Endothelial cell of umbilical vein (primary cell): ENCODE measurements at regions not wholly inside any gene's neighbourhood (a gene's known extent, or its start where the extent isn't known, plus 50 kb on each side); places are given as distances from the start of the nearest gene placed in this dataset.

ENCODE experiments used
- BruUV-seq: library from RNA; stranded (reverse); fragments of 400-500 nt; replicated peaks from 2 replicates; lab custom pipeline; 2021; lab: Mats Ljungman, UMichigan
- CTCF ChIA-PET: fragments of 300-600, 350-600 bp; sonication (Branson Sonifier 250); formaldehyde crosslinking; loops from one replicate; lab custom pipeline; 2021; ENCODE audit warnings: antibody characterized with exemption, inconsistent platforms; lab: Charles Lee
- POLR2A ChIA-PET: fragments of 300-600, 350-600 bp; sonication (Branson Sonifier 250); formaldehyde crosslinking; loops from one replicate; lab custom pipeline; 2021; ENCODE audit warnings: antibody characterized with exemption, inconsistent platforms; lab: Charles Lee
- DNase-seq: peaks from one replicate; pipeline ENCODE4 v3.0.0-alpha.2; 2011; ENCODE audit warnings: low read depth, low spot score
- FAIRE-seq: peaks from 2 replicates; lab custom pipeline; 2011; peaks lifted over from hg19 to GRCh38; lab: Jason Lieb, UNC
- H2AFZ ChIP-seq: 2 replicates; pipeline ENCODE4 v1.6.0; 2012; ENCODE audit warnings: low read depth, low read length, control low read depth, inconsistent platforms
- H3K27ac ChIP-seq: 2 replicates; pipeline ENCODE4 v1.5.1; 2011; ENCODE audit warnings: low read depth, mild to moderate bottlenecking, control low read depth, low read length, moderate library complexity; ENCODE audit not compliant: insufficient read depth
- H3K27me3 ChIP-seq, 2 experiments: 2 replicates each; pipeline versions ENCODE4 v1.6.0 to v1.6.1; 2011; ENCODE audit warnings: low read length in 2 of 2, mixed read lengths in 1 of 2; ENCODE audit not compliant: control insufficient read depth in 2 of 2, insufficient read depth in 2 of 2
- H3K36me3 ChIP-seq, 2 experiments: 2 replicates in 1 of 2; 3 replicates in 1 of 2; pipeline ENCODE4 v1.5.1; 2011; ENCODE audit warnings: low read length in 2 of 2, mild to moderate bottlenecking in 1 of 2, moderate library complexity in 1 of 2; ENCODE audit not compliant: control insufficient read depth in 2 of 2, insufficient read depth in 2 of 2; ENCODE audit errors: extremely low read depth in 1 of 2
- H3K4me1 ChIP-seq: 3 replicates; pipeline ENCODE4 v1.5.1; 2011; ENCODE audit warnings: mild to moderate bottlenecking, low read length; ENCODE audit not compliant: control insufficient read depth, insufficient read depth; ENCODE audit errors: extremely low read depth
- H3K4me2 ChIP-seq: 2 replicates; pipeline ENCODE4 v1.6.1; 2011; ENCODE audit warnings: low read length, control low read depth, mixed read lengths; ENCODE audit not compliant: insufficient read depth
- H3K4me3 ChIP-seq, 3 experiments: fragments of 200-600 bp in 1 of 3; sonication (generic), shearing (Covaris generic) in 1 of 3; replicated peaks in 1 of 3; 2 replicates each; pipeline ENCODE4 v1.5.1; 2011 to 2016; ENCODE audit warnings: control low read depth in 3 of 3, low read length in 3 of 3, mild to moderate bottlenecking in 2 of 3, inconsistent platforms in 1 of 3, low read depth in 1 of 3, moderate library complexity in 1 of 3; ENCODE audit not compliant: insufficient read depth in 1 of 3
- H3K79me2 ChIP-seq: 2 replicates; pipeline ENCODE4 v1.6.0; 2012; ENCODE audit warnings: low read length, inconsistent platforms; ENCODE audit not compliant: control insufficient read depth, insufficient read depth
- H3K9ac ChIP-seq: replicated peaks from 2 replicates; pipeline ENCODE3; 2011; ENCODE audit warnings: low read length, control low read depth; ENCODE audit not compliant: insufficient read depth; ENCODE audit errors: extremely low read depth
- H3K9me1 ChIP-seq: replicated peaks from 3 replicates; pipeline ENCODE4 v1.6.0; 2011; ENCODE audit warnings: mild to moderate bottlenecking, low read length; ENCODE audit not compliant: control insufficient read depth, insufficient read depth; ENCODE audit errors: extremely low read depth
- H3K9me3 ChIP-seq: replicated peaks from 2 replicates; pipeline ENCODE4 v1.5.1; 2012; ENCODE audit warnings: low read length, inconsistent platforms; ENCODE audit not compliant: control insufficient read depth, insufficient read depth
- H4K20me1 ChIP-seq: replicated peaks from 2 replicates; pipeline ENCODE3; 2011; ENCODE audit warnings: mild to moderate bottlenecking, low read length; ENCODE audit not compliant: control insufficient read depth, insufficient read depth; ENCODE audit errors: extremely low read depth
- CTCF ChIP-seq, 2 donors: IDR thresholded peaks; 1 replicate in 1 of 2; 2 replicates in 1 of 2; pipeline ENCODE4 v1.5.1; 2011; ENCODE audit warnings: low read length in 2 of 2, mild to moderate bottlenecking in 2 of 2, moderate library complexity in 2 of 2, control low read depth in 1 of 2, inconsistent platforms in 1 of 2, low read depth in 1 of 2; ENCODE audit not compliant: insufficient read depth in 1 of 2; ENCODE audit errors: extremely low read depth in 1 of 2
- EZH2 ChIP-seq: IDR thresholded peaks from 2 replicates; pipeline ENCODE4 v1.6.1; 2012; ENCODE audit warnings: borderline replicate concordance, low read depth, mild to moderate bottlenecking, moderate library complexity, low read length, inconsistent platforms; ENCODE audit not compliant: severe bottlenecking
- FOS ChIP-seq: IDR thresholded peaks from 2 replicates; pipeline ENCODE4 v1.6.1; 2011; ENCODE audit warnings: mild to moderate bottlenecking, low read length, moderate library complexity, borderline replicate concordance; ENCODE audit not compliant: insufficient read depth
- GATA2 ChIP-seq: IDR thresholded peaks from 2 replicates; pipeline ENCODE4 v1.7.0; 2011; ENCODE audit warnings: low read depth, mild to moderate bottlenecking, moderate library complexity, mixed read lengths, low read length; ENCODE audit not compliant: insufficient read length, insufficient read depth
- JUN ChIP-seq: IDR thresholded peaks from 2 replicates; pipeline ENCODE4 v1.6.1; 2011; ENCODE audit warnings: borderline replicate concordance, low read depth; ENCODE audit not compliant: insufficient read length, insufficient read depth
- MAX ChIP-seq: IDR thresholded peaks from 2 replicates; pipeline ENCODE4 v1.6.1; 2011; ENCODE audit not compliant: insufficient read depth, insufficient read length
- MYC ChIP-seq: IDR thresholded peaks from one replicate; pipeline ENCODE4 v1.6.1; 2011; ENCODE audit warnings: mild to moderate bottlenecking, low read depth, low read length
- POLR2A ChIP-seq: IDR thresholded peaks from 2 replicates; pipeline ENCODE4 v1.6.1; 2012; ENCODE audit warnings: low read depth, mild to moderate bottlenecking, control low read depth, low read length
- POLR2AphosphoS5 ChIP-seq: IDR thresholded peaks from 2 replicates; pipeline ENCODE4 v1.6.1; 2012; ENCODE audit warnings: low read depth, mild to moderate bottlenecking, control low read depth, low read length, moderate library complexity; ENCODE audit not compliant: insufficient read depth
- dilution Hi-C: fragments of 300-500 bp; cut with MboI; formaldehyde crosslinking; loops from one replicate; pipeline ENCODE4 v1.15.0; 2019; ENCODE audit warnings: low sequenced_read_pairs; ENCODE audit not compliant: extremely low pct_ligation_motif_present
- intact Hi-C: fragments of 100-400 bp; cut with micrococcal nuclease; formaldehyde crosslinking; loops from one replicate; pipeline ENCODE4 v1.10.0; 2022

- FAIRE-seq (no peak), DNase-seq (no peak)
- intact Hi-C loops: no loop called here
- Histone ChIP-seq H3K9me3 (peaks cover 6% of the 10 kb centered on the region), H3K27me3 (no peaks in the 10 kb centered on the region), H3K4me1 (no peaks in the 10 kb centered on the region), H4K20me1 (no peaks in the 10 kb centered on the region), H3K27ac (no peak overlapping the region), H2AFZ (no peak overlapping the region), H3K36me3 (no peaks in the 10 kb centered on the region), H3K4me3 (no peak overlapping the region), H3K9me1 (no peaks in the 10 kb centered on the region), H3K79me2 (no peaks in the 10 kb centered on the region), H3K4me2 (no peak overlapping the region), H3K9ac (no peak overlapping the region)
- TF ChIP-seq MYC (no peak), JUN (no peak), POLR2A (no peak), FOS (no peak), EZH2 (no peak), MAX (no peak), CTCF (IDR thresholded peaks at IDR 0.05; ENCODE audit: extremely low read depth in 1 of 2, insufficient read depth in 1 of 2, low read depth in 1 of 2, low read length in 2 of 2) (no peak), GATA2 (no peak), POLR2AphosphoS5 (no peak)
- BruUV-seq: no TSS peak
- ChIA-PET POLR2A (no interaction called here), CTCF (no interaction called here)
- dilution Hi-C loops: no loop called here
Observed at GRCh38 chr17:73867056-73867455, 222.8 kb upstream of the SDK2 start.
